HEK293 (cell line): ENCODE measurements at regions not wholly inside any gene's neighbourhood (a gene's known extent, or its start where the extent isn't known, plus 50 kb on each side); places are given as distances from the start of the nearest gene placed in this dataset.

ENCODE experiments used
- CTCF ChIP-seq: fragments of 450-650 bp; formaldehyde crosslinking; IDR thresholded peaks from 2 replicates; pipeline ENCODE4 v1.5.1; 2016; ENCODE audit warnings: missing biosample characterization, missing genetic modification characterization
- ZXDB ChIP-seq: fragments of 450-650 bp; formaldehyde crosslinking; IDR thresholded peaks from 2 replicates; pipeline ENCODE4 v1.5.1; 2016; ENCODE audit warnings: missing biosample characterization, missing genetic modification characterization
- TF ChIP-seq, protein P1 (sequence below): fragments of 450-650 bp; formaldehyde crosslinking; IDR thresholded peaks from 2 replicates; pipeline ENCODE4 v1.5.1; 2017; ENCODE audit warnings: missing biosample characterization, missing genetic modification characterization

DNA sequence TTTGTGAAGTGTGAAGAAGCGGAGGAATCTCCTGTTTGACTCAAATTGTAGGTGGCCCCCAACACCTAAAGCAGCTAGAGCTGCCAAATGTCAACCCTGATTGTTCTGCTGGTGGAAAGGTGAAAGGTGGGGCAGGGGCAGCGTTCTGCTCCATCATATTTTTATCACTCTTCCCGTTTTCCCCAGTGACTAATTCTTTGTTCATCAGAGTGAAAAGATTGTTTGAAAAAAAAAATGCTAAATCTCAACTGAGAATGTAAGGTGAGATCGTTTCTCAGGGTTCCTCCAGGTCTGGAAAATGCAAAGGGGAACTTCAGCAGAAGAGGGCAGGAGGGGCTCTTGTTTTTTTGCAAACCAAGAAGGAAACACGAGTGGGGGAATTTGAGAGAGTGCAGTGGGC, 137.7 kb downstream of the MN1 start:
- TF ChIP-seq, protein P1, sequence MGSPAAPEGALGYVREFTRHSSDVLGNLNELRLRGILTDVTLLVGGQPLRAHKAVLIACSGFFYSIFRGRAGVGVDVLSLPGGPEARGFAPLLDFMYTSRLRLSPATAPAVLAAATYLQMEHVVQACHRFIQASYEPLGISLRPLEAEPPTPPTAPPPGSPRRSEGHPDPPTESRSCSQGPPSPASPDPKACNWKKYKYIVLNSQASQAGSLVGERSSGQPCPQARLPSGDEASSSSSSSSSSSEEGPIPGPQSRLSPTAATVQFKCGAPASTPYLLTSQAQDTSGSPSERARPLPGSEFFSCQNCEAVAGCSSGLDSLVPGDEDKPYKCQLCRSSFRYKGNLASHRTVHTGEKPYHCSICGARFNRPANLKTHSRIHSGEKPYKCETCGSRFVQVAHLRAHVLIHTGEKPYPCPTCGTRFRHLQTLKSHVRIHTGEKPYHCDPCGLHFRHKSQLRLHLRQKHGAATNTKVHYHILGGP (tag by site-specific recombination), result no peak
- TF ChIP-seq CTCF (tag by site-specific recombination) (no peak), ZXDB (tag by site-specific recombination) (no peak)
